GM23338 (cell line): ENCODE measurements at regions not wholly inside any gene's neighbourhood (a gene's known extent, or its start where the extent isn't known, plus 50 kb on each side); places are given as distances from the start of the nearest gene placed in this dataset.

Experiments
- EZH2 ChIP-seq: fragments of 200-600 bp; sonication (generic); IDR thresholded peaks from one replicate; pipeline ENCODE4 v1.8.0; 2017; ENCODE audit warnings: antibody characterized with exemption, mild to moderate bottlenecking, low read depth; ENCODE audit not compliant: unreplicated experiment
- POLR2AphosphoS5 ChIP-seq: IDR thresholded peaks from 2 replicates; pipeline ENCODE4 v1.6.1; 2016; ENCODE audit warnings: antibody characterized with exemption, low read depth
- TF ChIP-seq, protein P1 (sequence below), 2 experiments: fragments of 200-600 bp in 1 of 2; sonication (generic) in 1 of 2; conservative IDR thresholded peaks; 2 replicates each; pipeline versions ENCODE4 v1.5.1 to v1.6.1; 2016 to 2017; ENCODE audit warnings: antibody characterized with exemption in 2 of 2, low read depth in 2 of 2, mild to moderate bottlenecking in 2 of 2, moderate library complexity in 1 of 2
- TF ChIP-seq, protein P2 (sequence below): fragments of 250-450 bp; sonication (Bioruptor Pico); IDR thresholded peaks from 2 replicates; pipeline ENCODE4 v1.5.0; 2020; ENCODE audit warnings: mild to moderate bottlenecking, moderate library complexity

DNA sequence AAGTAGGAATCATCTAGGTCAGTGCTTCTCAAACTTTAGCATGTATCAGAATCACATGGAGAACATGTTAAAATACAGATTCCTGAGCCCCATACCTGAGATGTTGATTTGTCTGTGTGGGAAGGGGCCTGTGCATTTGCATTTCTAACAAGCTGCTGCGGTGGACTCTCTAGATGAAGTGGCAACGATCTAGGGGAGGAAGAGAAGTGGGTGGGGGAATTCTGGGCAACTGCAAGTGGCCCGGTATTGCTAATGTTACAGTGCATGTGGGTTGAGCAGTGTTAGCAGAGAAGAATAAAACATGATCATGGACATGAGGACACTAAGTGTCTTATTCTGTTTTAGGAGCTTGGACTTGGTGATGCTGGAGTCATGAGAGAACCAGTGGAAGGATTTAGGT is 329.0 kb downstream of the OLFM4 start:
- TF ChIP-seq, protein P1, sequence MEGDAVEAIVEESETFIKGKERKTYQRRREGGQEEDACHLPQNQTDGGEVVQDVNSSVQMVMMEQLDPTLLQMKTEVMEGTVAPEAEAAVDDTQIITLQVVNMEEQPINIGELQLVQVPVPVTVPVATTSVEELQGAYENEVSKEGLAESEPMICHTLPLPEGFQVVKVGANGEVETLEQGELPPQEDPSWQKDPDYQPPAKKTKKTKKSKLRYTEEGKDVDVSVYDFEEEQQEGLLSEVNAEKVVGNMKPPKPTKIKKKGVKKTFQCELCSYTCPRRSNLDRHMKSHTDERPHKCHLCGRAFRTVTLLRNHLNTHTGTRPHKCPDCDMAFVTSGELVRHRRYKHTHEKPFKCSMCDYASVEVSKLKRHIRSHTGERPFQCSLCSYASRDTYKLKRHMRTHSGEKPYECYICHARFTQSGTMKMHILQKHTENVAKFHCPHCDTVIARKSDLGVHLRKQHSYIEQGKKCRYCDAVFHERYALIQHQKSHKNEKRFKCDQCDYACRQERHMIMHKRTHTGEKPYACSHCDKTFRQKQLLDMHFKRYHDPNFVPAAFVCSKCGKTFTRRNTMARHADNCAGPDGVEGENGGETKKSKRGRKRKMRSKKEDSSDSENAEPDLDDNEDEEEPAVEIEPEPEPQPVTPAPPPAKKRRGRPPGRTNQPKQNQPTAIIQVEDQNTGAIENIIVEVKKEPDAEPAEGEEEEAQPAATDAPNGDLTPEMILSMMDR (conservative IDR thresholded peaks at IDR 0.05; ENCODE audit: low read depth in 2 of 2): no peak
- TF ChIP-seq POLR2AphosphoS5: no peak
- no peak for TF ChIP-seq EZH2
- TF ChIP-seq, protein P2, sequence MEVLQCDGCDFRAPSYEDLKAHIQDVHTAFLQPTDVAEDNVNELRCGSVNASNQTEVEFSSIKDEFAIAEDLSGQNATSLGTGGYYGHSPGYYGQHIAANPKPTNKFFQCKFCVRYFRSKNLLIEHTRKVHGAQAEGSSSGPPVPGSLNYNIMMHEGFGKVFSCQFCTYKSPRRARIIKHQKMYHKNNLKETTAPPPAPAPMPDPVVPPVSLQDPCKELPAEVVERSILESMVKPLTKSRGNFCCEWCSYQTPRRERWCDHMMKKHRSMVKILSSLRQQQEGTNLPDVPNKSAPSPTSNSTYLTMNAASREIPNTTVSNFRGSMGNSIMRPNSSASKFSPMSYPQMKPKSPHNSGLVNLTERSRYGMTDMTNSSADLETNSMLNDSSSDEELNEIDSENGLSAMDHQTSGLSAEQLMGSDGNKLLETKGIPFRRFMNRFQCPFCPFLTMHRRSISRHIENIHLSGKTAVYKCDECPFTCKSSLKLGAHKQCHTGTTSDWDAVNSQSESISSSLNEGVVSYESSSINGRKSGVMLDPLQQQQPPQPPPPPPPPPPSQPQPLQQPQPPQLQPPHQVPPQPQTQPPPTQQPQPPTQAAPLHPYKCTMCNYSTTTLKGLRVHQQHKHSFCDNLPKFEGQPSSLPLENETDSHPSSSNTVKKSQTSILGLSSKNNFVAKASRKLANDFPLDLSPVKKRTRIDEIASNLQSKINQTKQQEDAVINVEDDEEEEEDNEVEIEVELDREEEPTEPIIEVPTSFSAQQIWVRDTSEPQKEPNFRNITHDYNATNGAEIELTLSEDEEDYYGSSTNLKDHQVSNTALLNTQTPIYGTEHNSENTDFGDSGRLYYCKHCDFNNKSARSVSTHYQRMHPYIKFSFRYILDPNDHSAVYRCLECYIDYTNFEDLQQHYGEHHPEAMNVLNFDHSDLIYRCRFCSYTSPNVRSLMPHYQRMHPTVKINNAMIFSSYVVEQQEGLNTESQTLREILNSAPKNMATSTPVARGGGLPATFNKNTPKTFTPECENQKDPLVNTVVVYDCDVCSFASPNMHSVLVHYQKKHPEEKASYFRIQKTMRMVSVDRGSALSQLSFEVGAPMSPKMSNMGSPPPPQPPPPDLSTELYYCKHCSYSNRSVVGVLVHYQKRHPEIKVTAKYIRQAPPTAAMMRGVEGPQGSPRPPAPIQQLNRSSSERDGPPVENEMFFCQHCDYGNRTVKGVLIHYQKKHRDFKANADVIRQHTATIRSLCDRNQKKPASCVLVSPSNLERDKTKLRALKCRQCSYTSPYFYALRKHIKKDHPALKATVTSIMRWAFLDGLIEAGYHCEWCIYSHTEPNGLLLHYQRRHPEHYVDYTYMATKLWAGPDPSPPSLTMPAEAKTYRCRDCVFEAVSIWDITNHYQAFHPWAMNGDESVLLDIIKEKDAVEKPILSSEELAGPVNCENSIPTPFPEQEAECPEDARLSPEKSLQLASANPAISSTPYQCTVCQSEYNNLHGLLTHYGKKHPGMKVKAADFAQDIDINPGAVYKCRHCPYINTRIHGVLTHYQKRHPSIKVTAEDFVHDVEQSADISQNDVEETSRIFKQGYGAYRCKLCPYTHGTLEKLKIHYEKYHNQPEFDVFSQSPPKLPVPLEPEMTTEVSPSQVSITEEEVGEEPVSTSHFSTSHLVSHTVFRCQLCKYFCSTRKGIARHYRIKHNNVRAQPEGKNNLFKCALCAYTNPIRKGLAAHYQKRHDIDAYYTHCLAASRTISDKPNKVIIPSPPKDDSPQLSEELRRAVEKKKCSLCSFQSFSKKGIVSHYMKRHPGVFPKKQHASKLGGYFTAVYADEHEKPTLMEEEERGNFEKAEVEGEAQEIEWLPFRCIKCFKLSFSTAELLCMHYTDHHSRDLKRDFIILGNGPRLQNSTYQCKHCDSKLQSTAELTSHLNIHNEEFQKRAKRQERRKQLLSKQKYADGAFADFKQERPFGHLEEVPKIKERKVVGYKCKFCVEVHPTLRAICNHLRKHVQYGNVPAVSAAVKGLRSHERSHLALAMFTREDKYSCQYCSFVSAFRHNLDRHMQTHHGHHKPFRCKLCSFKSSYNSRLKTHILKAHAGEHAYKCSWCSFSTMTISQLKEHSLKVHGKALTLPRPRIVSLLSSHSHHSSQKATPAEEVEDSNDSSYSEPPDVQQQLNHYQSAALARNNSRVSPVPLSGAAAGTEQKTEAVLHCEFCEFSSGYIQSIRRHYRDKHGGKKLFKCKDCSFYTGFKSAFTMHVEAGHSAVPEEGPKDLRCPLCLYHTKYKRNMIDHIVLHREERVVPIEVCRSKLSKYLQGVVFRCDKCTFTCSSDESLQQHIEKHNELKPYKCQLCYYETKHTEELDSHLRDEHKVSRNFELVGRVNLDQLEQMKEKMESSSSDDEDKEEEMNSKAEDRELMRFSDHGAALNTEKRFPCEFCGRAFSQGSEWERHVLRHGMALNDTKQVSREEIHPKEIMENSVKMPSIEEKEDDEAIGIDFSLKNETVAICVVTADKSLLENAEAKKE (CRISPR knock-in tag): no peak
